ENCODE measurements at regions not wholly inside any gene's neighbourhood (a gene's known extent, or its start where the extent isn't known, plus 50 kb on each side); places are given as distances from the start of the nearest gene placed in this dataset.

GRCh38 chr3:75115695-75116094 lies 501.2 kb upstream of the CNTN3 start:
- TF ChIP-seq CTCF (conservative IDR thresholded peaks at IDR 0.05 in 1 of 2, IDR thresholded peaks at IDR 0.05 in 1 of 2; ENCODE audit: low read depth in 1 of 2, low read length in 2 of 2): no peak
- TF ChIP-seq EZH2 (IDR thresholded peaks at IDR 0.05; ENCODE audit: low read length, missing control alignments): no peak

Data from fibroblast of lung (primary cell).